GM19239 (cell line): ENCODE measurements at regions not wholly inside any gene's neighbourhood (a gene's known extent, or its start where the extent isn't known, plus 50 kb on each side); places are given as distances from the start of the nearest gene placed in this dataset.

Source experiments
- DNase-seq: peaks from one replicate; pipeline ENCODE4 v3.0.0; 2011; ENCODE audit warnings: low spot score; ENCODE audit not compliant: insufficient read length
- FAIRE-seq: peaks from 2 replicates; lab custom pipeline; 2011; peaks lifted over from hg19 to GRCh38; lab: Jason Lieb, UNC

DNA sequence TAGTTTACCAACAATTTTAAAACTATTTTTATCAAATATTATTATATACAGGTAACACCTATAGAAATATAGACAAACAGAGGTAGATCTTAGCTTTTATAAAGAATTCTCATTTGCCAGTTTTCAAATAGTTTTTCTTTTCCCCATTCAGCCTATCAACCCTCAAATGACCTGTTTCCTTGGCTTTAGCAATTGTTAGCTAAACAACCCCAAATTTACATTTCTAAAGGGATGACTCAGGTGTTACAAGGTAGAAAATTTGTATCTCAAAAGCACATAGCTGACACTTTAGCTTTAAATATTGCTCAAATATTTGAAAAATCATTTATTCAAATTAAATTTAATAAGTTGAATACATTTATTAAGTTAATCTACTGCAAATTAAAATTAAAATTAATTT lies 1207.2 kb downstream of the SLITRK1 start:
- FAIRE-seq (no peak), DNase-seq (no peak)

DNA sequence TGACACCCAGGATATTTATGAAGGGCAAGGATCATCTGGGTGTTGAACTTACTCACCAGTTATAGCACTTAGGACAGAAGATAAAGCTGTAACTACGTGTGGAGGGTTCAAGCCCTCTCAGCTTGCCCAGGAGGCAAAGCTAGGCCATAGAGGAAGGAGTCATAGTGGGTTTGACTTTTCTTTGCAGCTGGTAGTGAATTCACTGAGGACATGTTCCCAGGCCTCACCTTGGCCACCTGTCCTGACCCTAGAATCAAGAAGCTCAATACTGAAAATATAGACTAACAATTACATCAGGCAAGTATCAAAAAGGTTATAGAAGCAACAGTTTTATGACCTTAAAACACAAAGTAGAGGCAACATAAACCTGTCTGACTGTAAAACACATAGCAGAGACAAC lies 1207.7 kb downstream of the SLITRK1 start:
- FAIRE-seq (no peak), DNase-seq (no peak)

DNA sequence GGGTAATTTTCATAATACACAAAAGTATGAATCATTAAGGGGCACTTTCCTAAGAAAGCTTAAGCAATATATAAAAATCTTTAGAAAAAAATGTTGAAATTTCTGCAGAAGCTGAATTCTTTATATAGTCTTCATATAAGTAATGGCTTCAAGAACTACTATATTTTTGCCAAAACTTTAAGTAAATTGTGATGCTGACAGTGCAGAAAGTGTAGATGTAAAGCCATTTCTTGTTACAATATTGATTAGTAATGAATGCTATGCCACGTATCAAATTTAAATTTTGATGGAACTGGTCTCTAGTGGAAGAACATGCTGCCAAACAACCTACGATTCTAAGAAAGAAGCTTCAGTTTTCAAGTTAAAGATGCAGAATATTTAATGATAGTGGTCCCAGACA lies 1210.0 kb downstream of the SLITRK1 start:
- no peak for FAIRE-seq
- no peak for DNase-seq

DNA sequence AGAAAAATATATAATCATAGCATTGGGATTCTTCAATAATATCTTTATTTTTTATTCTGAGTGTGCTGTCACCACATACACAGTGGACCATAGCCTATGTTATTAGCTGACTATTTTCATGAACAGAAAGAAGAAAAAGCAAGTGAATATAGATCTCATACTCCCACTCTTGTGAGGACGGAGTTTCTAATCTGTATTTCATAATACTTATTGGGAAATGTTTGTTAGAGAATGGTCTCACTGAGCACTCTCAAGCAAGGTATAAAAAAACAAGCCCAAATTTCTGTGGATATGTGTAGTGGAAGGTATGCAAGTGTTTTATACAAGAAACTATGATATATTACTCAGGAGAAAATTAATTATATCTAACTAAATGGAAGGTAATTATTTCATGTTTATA lies 1218.1 kb downstream of the SLITRK1 start:
- DNase-seq, result no peak
- no peak for FAIRE-seq

DNA sequence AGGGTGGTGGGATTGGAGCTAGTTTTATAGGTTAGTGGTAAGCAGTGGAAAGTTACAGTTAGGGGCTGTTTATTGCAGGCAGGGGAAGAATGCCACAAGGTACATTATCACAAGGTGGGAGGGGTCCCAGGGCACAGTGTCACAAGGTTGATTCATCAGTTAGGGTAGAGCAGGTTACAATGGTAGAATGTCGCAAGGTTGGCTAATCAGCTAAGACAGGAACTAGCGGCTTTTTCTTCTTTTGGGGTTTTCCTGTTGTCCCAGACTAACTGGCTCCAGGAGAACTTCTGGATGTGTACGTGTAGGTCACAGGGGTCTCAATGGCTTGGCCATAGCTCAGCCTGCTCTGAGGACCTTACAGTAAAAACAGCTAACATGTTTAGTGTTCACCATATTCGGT lies 1221.1 kb downstream of the SLITRK1 start:
- no peak for DNase-seq
- FAIRE-seq, result no peak

DNA sequence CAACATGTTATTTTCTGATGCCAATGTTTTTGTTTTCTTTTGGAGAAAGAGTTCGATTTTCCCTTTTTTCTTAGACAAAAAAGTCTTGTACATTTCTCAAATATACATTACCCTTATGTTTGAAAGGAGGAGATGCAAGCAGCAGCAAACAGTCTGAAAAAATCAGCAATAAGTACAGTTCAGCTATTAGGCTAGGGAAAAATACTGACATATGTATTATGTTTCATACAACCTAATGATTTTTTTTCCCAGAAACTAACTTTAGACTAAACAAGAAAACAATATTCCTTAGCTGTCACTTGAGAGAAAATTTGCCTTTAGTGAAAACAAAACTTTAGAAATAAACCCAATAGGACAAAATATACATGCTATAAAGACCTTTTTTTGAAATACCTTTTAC lies 1223.5 kb downstream of the SLITRK1 start:
- DNase-seq (no peak), FAIRE-seq (no peak)

DNA sequence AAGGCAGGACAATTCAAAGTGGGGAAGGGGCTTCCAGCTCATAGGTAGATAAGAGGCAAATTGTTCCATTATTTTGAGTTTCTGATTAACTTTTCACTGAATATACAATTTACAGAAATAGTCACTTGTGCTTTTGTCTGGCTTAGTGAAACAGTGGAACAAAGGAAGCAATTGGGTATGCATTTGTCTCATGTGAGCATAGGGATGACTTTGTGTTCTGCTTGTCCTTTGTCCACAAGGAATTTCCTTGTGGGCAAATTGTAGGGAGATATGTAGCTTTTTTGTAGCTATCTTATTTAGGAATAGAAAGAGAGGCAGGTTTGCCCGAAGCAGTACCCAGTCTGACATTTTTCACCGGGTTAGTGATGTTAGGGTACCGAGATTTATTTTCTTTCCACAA lies 1224.8 kb downstream of the SLITRK1 start:
- FAIRE-seq (no peak), DNase-seq (no peak)

DNA sequence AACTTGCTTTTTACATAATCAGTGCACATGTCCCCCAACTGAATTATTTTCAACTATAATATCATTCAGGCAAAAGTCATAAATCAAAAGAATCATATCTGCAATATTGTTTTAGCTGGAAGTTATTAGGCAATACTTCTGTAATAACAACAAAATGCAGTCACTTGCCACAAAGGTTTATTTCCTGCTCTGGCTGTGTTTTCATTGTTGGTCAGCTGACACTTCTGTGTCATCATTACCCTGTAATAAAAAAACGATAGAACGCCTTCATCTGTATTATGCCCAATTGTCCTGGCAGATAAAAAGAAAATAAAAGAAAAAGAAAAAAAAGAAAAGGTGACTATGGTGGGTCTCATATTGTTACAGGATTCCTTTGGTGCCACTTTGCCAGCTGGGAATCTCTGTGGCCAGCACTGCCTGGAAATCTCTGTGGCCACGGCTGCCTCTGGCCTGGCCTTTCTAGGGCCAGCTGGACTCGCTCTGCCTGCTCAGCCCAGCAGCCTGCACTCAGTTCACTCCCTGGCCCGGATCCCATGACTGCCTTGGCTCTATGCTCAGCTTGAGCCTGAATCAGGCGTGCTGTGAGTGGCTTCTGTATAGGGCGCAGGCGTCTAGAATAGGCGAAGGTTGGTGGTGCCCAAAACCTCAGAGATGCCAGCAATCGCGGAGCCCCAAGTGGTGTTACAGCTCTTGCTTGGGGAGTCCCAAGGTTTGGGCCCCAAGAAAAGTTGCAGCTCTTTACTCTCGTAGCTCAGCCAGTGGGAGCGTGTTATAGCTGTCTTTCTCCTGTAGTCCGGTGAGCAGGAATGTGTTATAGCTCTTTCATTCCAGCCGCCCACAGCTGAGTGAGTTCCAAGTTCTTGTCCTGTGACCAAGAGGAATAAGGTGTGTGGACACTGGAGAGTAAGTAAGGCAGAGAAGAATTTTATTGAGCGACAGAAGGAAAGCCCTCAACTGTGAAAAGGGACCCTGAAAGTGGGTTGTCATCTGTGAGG lies 1227.1 kb downstream of the SLITRK1 start:
- FAIRE-seq, result no peak
- DNase-seq, result no peak

DNA sequence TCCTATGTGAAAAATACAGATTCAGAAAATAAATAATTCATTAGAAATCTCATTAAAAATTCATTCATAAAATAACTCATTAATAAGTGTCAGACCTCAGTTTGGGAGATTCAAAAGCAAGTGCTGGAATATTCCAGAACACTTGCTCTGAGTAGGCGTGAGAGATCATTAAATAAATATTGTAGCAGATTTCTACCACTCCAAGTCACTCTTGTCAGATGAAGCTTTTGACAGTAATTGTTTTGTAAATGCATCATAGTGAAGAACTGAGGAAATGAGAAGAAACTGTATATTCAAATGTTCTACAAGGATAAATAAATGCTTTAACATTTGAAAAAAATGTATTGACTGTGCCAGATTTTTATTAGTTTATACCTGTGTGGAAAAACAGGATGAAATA lies 1228.1 kb downstream of the SLITRK1 start:
- FAIRE-seq, result no peak
- no peak for DNase-seq

DNA sequence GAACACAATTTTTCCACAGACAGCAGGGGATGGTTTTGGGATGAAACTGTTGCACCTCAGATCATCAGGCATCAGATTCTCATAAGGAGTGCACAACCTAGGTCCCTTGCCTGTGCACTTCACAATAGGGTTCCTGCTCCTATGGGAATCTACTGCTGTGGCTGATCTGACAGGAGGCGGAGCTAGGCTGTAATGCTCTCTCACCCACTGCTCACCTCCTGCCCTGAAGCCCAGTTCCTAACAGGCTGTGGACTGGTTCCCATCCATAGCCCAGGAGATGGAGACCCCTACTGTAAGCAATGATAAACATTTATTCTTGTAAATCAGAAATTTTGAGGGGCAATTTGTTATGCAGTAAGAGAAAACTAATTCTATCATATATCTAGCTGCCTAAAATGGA lies 1234.7 kb downstream of the SLITRK1 start:
- FAIRE-seq (no peak), DNase-seq (no peak)

DNA sequence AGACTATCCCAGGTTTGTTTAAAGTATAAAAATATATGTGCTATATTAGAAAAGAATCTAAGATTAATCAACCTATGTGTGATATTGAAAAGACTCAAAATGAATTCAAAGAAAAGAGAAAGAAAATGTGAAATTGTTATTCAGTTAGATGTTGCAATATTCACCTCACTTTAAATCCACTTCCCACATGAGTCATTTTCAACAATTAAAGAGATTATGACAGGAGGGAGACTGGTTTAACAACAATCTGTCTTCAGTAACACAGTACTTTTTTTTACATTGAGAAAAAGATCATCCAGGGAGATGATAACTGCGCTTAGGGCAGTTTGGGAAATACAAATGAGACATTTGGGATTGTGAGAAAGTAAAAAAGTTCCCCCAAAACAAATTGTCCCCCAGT lies 1246.2 kb downstream of the SLITRK1 start:
- FAIRE-seq (no peak), DNase-seq (no peak)

DNA sequence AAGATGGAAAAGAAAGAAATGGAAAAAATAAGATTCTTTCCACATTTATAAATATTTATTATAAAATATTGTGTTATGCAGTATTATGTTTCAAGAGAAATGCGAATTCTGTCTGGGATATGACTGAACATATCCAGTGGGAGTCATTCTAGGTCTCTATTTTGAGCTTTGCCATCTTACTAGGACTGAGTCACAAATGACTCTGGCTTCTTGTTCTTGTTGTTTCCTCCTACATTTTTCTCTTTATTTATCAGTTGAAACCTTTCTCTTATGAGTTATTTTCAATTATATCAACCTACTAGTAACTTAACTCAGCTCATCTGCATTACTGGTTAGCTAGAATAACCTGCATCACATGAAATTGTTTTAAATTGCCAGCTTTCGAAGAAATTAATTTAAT lies 1247.3 kb downstream of the SLITRK1 start:
- FAIRE-seq (no peak), DNase-seq (no peak)

DNA sequence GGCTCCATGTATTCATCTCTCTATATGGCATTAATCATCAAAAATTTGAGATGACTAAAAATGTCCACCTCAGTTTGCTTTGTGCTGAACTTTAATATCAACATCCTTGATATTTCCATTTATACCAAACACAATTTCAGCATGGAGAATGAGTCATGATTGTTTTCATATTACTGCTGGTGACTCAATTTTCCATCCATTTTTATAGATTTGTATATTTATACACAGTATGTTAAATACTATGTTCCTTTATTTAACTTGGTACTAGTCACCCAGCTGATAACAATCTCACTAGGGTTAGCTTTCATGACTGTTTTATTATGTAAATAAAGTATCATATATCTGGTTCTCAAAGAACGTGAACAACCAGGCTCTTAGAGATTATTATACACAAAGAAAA lies 1255.1 kb downstream of the SLITRK1 start:
- FAIRE-seq (no peak), DNase-seq (no peak)

DNA sequence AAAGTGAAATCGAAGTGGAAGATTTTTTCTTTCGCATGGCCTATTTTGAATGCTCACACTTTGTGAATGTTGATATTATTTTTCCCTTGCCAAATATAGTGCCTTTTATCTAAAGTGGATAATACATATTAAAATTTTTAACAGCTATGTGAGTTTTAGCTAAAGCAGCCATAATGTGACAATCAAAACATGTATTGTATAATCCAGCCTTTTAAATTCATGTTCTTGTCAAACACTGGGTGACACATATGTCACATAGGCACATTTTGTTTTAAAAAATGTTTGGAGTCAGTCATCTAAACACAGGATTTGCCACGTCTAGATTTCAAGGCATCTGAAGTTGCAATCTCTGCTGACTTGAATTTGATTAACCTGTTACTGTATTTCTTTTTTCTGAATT lies 1256.6 kb downstream of the SLITRK1 start:
- DNase-seq (no peak), FAIRE-seq (no peak)

DNA sequence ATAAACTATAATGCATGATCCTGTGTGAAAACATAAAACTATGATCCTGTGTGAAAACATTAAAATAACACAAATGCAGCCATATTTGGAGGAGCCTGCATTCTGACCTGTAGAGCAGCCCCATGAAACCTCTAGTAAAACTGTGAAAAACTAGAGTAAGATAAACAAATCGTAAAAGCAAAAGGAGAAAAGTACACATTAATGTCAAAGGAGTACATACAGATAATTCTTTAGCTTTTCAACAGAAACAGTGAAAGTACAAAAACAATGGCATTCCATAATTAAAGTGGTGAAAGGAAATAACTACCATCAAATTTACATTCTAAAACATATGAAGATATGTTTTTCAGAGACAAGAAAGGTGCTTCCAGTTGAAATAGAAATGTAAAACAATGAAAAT lies 1267.2 kb downstream of the SLITRK1 start:
- DNase-seq, result no peak
- no peak for FAIRE-seq

DNA sequence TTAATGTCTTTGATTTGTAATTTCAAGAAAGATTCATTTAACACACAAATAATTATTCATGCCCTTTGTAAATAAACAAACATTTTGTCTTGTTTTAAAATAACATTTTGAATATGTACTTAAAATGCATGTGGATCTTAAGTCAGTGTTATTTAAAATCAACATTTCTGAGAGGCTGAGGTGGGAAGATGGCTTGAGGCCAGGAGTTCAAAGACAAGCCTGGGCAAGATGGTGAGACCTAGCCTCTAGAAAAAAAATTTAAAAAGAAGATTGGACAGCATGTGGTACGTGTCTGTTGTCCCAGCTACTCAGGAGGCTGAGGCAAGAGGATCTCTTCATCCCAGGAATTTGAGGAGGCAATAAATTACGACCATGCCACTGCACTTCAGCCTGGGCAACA lies 1268.2 kb downstream of the SLITRK1 start:
- no peak for FAIRE-seq
- no peak for DNase-seq

DNA sequence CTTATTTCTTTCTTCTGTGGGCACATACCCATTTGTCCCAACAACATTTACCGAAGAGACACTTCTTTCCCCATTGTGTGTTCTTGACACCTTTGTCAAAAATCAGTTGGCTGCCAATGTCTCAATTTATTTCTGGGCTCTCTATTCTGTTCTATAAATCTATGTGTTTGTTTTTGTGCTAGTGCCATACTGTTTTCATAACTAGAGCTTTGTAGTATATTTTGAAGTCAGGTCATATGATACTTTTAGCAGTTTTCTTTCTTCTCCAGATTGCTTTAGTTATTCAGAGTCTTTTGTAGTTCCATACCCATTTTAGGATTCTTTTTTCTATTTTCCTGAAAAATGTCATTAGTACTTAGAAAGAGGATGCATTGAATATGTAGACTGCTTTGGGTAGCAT lies 1276.3 kb downstream of the SLITRK1 start:
- DNase-seq, result no peak
- FAIRE-seq, result no peak

DNA sequence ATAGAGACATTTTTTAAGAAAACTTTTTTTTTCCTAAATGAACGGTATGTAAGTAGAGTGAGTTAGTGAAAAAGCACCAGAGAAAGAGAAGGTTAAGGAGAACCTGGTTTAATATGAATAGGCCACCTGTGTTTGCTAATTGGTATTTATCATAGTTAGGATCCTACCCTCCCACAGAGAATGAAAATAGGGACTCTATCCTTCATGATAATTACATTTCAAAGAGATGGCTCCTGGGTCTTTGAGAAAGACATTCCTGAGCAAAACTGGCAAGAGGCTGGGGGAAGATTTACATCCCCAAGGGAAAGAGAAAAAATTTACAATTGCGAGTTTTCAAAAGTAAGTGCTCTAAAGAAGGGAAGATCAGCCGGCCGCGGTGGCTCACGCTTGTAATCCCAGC lies 1284.5 kb downstream of the SLITRK1 start:
- no peak for FAIRE-seq

DNA sequence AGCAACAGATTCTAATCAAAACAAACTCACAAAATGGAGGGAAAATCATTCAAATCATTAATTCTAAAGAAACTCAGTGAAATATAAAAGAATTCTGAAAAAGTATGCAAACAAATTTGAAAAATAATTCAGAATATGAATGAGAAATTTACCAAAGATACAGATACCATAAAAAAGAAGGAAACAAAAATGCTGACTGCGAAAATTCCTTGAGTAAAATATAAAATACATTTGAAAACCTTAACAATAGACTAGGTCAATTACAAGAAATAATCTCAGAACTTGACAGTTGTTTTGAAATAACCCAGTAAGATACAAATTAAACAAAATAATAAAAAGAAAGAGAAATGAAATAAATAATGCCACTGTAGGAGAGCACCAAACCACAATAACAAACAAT lies 1289.0 kb downstream of the SLITRK1 start:
- no peak for FAIRE-seq
- no peak for DNase-seq

More for the DNA sequence above, 1284.5 kb downstream of the SLITRK1 start:
- no peak for DNase-seq

DNA sequence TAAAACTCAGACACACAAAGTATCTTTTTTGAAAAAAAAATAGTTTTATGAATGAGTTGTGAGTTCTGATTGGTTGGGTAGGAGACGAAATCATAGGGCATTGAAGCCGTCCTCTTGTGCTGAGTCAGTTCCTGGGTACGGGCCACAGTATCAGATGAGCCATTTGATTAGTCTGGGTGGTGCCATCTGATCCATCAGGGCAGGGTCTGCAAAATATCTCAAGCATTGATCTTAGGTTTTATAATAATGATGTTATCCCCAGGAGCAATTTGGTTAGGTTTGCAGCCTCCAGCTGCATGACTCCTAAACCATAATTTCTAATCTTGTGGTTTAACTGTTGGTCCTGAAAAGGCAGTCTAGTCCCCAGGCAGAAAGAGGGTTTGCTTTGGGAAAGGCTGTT lies 1310.6 kb downstream of the SLITRK1 start:
- FAIRE-seq (no peak), DNase-seq (no peak)

DNA sequence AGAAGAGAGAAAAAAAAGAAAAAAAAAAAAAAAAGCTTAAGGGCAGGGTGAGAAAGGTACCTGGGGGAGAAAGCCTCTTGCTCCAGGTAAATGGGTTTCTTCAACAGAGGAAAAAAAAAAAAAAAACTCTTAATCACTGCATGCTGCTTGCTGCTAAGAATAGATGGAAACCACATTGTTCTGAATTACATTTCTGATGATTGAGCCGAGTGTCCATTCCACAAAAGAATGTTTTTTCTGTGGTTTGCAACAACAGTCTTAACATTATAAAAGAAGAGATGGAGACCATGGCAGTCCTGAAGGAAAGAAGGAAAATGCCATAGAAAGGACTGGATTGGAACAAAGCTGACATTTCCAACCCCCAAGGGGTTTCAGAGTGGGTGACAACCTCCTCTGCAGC lies 1312.7 kb downstream of the SLITRK1 start:
- DNase-seq, result no peak
- FAIRE-seq, result no peak

DNA sequence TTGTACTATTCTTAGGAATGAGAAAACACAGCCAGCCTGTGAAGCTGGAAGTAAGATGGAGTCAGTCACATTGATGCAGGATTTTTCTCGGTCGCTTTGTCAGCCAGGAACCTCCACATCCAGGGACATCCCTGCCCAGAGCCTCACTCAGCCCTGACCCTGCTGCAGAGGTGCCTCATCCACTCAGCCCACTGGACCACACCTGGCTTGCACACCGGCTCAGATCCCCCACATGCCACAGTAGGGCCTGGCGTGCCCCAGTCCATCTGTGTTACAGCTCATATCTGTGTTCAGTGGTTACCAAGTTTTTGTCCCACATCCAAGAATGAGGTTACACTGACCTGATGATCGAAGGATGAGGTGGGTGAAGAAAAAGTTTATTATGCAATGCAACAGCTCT lies 1315.4 kb downstream of the SLITRK1 start:
- FAIRE-seq (no peak), DNase-seq (no peak)
